ENCODE measurements at regions not wholly inside any gene's neighbourhood (a gene's known extent, or its start where the extent isn't known, plus 50 kb on each side); places are given as distances from the start of the nearest gene placed in this dataset.

DNA sequence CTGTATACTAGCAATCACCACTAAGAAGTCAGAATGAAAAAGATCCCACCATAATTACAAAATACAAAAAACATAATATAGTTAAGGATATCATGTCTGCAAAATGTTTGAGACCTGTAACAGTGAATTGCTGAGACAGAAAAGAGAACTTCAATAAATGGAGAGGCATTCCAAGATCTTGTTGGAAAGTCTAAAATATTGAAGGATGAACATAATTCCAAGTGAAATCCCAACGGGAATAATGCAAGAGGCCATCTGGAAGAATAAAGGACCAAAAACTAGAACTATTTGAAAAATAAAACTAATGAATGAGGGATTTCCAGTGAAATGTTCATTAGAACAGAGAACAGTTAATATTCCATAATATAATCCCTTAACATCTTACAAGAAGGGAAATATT is 110.9 kb downstream of the COL6A6 start:
- Mint-ChIP-seq H3K9me3 (ENCODE audit: unreplicated experiment) (no peaks in the 10 kb centered on the region), H3K36me3 (ENCODE audit: unreplicated experiment) (no peaks in the 10 kb centered on the region), H3K27me3 (ENCODE audit: unreplicated experiment) (no peaks in the 10 kb centered on the region), H3K27ac (ENCODE audit: unreplicated experiment) (no peak overlapping the region), H3K4me3 (ENCODE audit: unreplicated experiment) (no peak overlapping the region), H3K4me1 (ENCODE audit: low read depth, unreplicated experiment) (no peaks in the 10 kb centered on the region)
- no peak for TF ChIP-seq CTCF (IDR thresholded peaks at IDR 0.05; ENCODE audit: partially characterized antibody, unreplicated experiment)
- no peak for DNase-seq
